ENCODE measurements at regions not wholly inside any gene's neighbourhood (a gene's known extent, or its start where the extent isn't known, plus 50 kb on each side); places are given as distances from the start of the nearest gene placed in this dataset.
A peak's percentile ranks its signal among the peaks of the same experiment; 100 is the strongest.

DNA sequence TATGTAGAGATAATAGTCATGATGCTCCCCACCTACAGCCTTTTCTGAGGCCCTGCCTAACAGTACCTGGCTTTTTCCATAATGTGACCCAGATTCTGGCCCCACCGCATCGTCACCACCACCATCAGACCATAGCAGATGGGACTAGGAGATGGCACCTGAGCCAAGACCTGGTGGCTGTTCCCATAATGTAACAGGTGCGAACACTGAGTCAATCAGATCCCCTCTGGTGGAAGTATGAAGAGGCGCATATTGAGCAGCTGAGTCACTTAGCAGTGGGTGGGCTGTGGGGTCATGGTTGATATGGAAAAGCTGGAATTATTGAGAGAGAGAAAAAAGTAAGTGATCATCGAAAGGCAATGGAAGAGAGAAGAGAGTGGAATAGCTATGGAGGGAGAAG lies 578.0 kb upstream of the CADM1 start:
- no peaks in the 10 kb centered on the region for H4K20me1 ChIP-seq (ENCODE audit: control insufficient read depth, extremely low read depth, insufficient read depth, low read length)
- H3K36me3 ChIP-seq (ENCODE audit: control insufficient read depth, insufficient read depth, low read length), result no peaks in the 10 kb centered on the region
- no peak overlapping the region for H2AFZ ChIP-seq (ENCODE audit: low read length)
- no peaks in the 10 kb centered on the region for H3K4me1 ChIP-seq (ENCODE audit: control insufficient read depth, extremely low read depth, insufficient read depth, low read length)
- H3K4me2 ChIP-seq (ENCODE audit: extremely low read depth, insufficient read depth, low read length), result no peak overlapping the region
- no peak overlapping the region for H3K9ac ChIP-seq (ENCODE audit: insufficient read depth, low read length)
- no peaks in the 10 kb centered on the region for H3K27me3 ChIP-seq (ENCODE audit: control insufficient read depth, insufficient read depth, low read length)
- no peaks in the 10 kb centered on the region for H3K9me3 ChIP-seq (ENCODE audit: control insufficient read depth, insufficient read depth, low read depth, low read length)
- H3K27ac ChIP-seq (ENCODE audit: insufficient read depth, low read length), result no peak overlapping the region
- no peaks in the 10 kb centered on the region for H3K79me2 ChIP-seq (ENCODE audit: control insufficient read depth, insufficient read depth, low read length)
- no peak for TF ChIP-seq EZH2 (IDR thresholded peaks at IDR 0.05; ENCODE audit: low read length, missing control alignments)
- TF ChIP-seq, protein P1, sequence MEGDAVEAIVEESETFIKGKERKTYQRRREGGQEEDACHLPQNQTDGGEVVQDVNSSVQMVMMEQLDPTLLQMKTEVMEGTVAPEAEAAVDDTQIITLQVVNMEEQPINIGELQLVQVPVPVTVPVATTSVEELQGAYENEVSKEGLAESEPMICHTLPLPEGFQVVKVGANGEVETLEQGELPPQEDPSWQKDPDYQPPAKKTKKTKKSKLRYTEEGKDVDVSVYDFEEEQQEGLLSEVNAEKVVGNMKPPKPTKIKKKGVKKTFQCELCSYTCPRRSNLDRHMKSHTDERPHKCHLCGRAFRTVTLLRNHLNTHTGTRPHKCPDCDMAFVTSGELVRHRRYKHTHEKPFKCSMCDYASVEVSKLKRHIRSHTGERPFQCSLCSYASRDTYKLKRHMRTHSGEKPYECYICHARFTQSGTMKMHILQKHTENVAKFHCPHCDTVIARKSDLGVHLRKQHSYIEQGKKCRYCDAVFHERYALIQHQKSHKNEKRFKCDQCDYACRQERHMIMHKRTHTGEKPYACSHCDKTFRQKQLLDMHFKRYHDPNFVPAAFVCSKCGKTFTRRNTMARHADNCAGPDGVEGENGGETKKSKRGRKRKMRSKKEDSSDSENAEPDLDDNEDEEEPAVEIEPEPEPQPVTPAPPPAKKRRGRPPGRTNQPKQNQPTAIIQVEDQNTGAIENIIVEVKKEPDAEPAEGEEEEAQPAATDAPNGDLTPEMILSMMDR (conservative IDR thresholded peaks at IDR 0.05 in 1 of 2, IDR thresholded peaks at IDR 0.05 in 1 of 2; ENCODE audit: low read depth in 1 of 2, low read length in 2 of 2), result no peak
- DNase-seq (ENCODE audit: low read depth in 2 of 2), result peak in 1 of 2 donors; percentile 13
- no peak overlapping the region for H3K4me3 ChIP-seq (replicated peaks in 1 of 4; ENCODE audit: control extremely low read depth in 1 of 4, insufficient read depth in 1 of 4, low read depth in 3 of 4, low read length in 4 of 4)

DNA sequence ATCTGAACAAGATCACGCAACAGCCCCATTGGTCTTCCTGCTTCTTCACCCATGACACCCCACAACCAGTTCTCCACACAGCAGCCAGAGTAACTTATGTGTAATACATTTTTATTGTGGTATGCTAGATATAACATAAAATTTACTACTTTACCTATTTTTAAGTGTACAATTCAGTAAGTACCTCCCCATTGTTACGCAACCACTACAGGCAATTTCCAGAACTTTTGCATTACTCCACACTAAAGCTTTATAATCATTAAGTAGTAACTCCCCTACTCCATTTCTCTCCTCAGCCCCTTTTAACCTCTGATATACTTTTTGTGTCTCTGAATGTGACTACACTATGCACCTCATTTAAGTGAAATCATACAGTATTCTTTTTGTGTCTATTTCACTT lies 575.4 kb upstream of the CADM1 start:
- DNase-seq (ENCODE audit: low read depth in 2 of 2), result no peak
- H3K36me3 ChIP-seq (ENCODE audit: control insufficient read depth, insufficient read depth, low read length), result no peaks in the 10 kb centered on the region
- H3K4me1 ChIP-seq (ENCODE audit: control insufficient read depth, extremely low read depth, insufficient read depth, low read length), result no peaks in the 10 kb centered on the region
- no peak overlapping the region for H3K4me2 ChIP-seq (ENCODE audit: extremely low read depth, insufficient read depth, low read length)
- no peaks in the 10 kb centered on the region for H3K27me3 ChIP-seq (ENCODE audit: control insufficient read depth, insufficient read depth, low read length)
- H3K9me3 ChIP-seq (ENCODE audit: control insufficient read depth, insufficient read depth, low read depth, low read length), result no peaks in the 10 kb centered on the region
- TF ChIP-seq, protein P1 (conservative IDR thresholded peaks at IDR 0.05 in 1 of 2, IDR thresholded peaks at IDR 0.05 in 1 of 2; ENCODE audit: low read depth in 1 of 2, low read length in 2 of 2), result no peak
- no peak for TF ChIP-seq EZH2 (IDR thresholded peaks at IDR 0.05; ENCODE audit: low read length, missing control alignments)
- no peaks in the 10 kb centered on the region for H3K79me2 ChIP-seq (ENCODE audit: control insufficient read depth, insufficient read depth, low read length)
- no peak overlapping the region for H3K4me3 ChIP-seq (replicated peaks in 1 of 4; ENCODE audit: control extremely low read depth in 1 of 4, insufficient read depth in 1 of 4, low read depth in 3 of 4, low read length in 4 of 4)
- H4K20me1 ChIP-seq (ENCODE audit: control insufficient read depth, extremely low read depth, insufficient read depth, low read length), result no peaks in the 10 kb centered on the region
- H2AFZ ChIP-seq (ENCODE audit: low read length), result no peak overlapping the region
- no peak overlapping the region for H3K27ac ChIP-seq (ENCODE audit: insufficient read depth, low read length)
- no peak overlapping the region for H3K9ac ChIP-seq (ENCODE audit: insufficient read depth, low read length)

DNA sequence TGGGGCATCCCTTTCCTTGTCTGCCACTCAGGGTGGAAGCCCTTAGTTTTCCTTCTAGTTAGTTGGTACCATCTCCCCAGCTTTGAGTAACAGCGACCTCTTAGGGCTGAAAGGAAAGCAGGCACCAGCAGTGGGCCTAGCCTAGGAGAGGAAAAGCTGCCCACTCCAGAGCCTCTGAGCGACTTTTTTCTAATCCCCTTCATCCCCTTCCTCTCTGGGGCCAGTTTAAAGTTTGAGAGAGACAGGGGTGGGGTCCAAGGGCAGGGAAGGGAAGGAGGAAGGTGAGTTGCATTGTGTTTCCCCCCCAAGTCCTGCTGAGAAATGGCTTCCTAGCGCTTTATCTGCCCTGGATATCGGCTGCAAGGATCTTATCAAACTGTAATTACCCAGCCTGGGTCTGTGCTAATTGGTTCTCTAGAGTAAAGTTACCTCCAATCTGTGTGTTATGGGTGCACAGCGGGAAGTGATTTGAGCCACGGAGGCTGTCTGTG lies 573.9 kb upstream of the CADM1 start:
- TF ChIP-seq, protein P1 (conservative IDR thresholded peaks at IDR 0.05 in 1 of 2, IDR thresholded peaks at IDR 0.05 in 1 of 2; ENCODE audit: low read depth in 1 of 2, low read length in 2 of 2), result peak; percentile 15 to 42
- no peak for TF ChIP-seq EZH2 (IDR thresholded peaks at IDR 0.05; ENCODE audit: low read length, missing control alignments)
- DNase-seq (ENCODE audit: low read depth in 2 of 2), result peak; percentile 11 to 14
- Histone ChIP-seq H3K27ac (ENCODE audit: insufficient read depth, low read length) (no peak overlapping the region), H3K27me3 (ENCODE audit: control insufficient read depth, insufficient read depth, low read length) (no peaks in the 10 kb centered on the region), H3K9ac (ENCODE audit: insufficient read depth, low read length) (no peak overlapping the region), H3K36me3 (ENCODE audit: control insufficient read depth, insufficient read depth, low read length) (no peaks in the 10 kb centered on the region), H3K4me1 (ENCODE audit: control insufficient read depth, extremely low read depth, insufficient read depth, low read length) (no peaks in the 10 kb centered on the region), H3K79me2 (ENCODE audit: control insufficient read depth, insufficient read depth, low read length) (no peaks in the 10 kb centered on the region), H4K20me1 (ENCODE audit: control insufficient read depth, extremely low read depth, insufficient read depth, low read length) (no peaks in the 10 kb centered on the region), H2AFZ (ENCODE audit: low read length) (no peak overlapping the region), H3K9me3 (ENCODE audit: control insufficient read depth, insufficient read depth, low read depth, low read length) (no peaks in the 10 kb centered on the region), H3K4me3 (replicated peaks in 1 of 4; ENCODE audit: control extremely low read depth in 1 of 4, insufficient read depth in 1 of 4, low read depth in 3 of 4, low read length in 4 of 4) (no peak overlapping the region), H3K4me2 (ENCODE audit: extremely low read depth, insufficient read depth, low read length) (no peak overlapping the region)
